Fibroblast of skin of left biceps (primary cell): ENCODE measurements at regions not wholly inside any gene's neighbourhood (a gene's known extent, or its start where the extent isn't known, plus 50 kb on each side); places are given as distances from the start of the nearest gene placed in this dataset.

ENCODE experiments used
- DNase-seq, 2 experiments: peaks; one replicate each; pipeline ENCODE4 v3.0.0-alpha.2; 2013; ENCODE audit warnings: low read depth in 2 of 2

DNA sequence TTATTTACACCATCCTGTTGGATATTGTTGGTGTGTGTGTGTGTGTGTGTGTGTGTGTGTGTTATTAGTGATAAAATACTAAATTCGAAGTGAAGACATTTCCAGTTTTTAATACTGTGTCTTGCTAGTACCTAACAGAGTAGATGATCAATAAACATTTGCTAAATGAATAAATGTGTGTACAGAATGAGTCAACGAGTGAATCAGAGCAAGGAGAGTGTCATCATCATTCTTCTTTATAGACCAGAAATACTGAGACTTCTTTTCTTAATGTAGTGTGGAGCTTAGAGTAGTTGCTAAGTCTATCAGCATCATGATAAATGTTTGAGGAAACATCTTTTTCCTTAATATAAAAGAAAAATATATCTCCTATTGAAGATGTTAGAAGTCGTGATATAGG lies 169.7 kb upstream of the SATB2 start:
- no peak for DNase-seq

DNA sequence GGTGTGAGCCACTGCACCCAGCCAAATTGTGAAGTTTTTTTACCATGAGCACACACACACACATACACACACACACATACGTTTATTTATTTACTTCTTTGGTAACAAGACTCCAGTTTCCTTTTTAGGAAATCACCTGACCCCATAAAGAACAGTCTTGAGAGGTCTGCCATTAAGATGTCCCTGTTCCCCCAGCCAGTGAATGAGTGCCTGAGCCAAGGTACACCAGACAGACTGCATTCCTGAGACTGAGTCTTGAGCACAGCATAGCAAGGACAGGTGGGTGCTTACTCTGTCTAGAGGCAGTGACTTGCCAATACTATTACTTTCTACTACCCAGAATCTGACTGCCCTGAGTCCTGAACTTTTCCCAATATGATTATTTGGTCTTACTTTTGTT lies 167.2 kb upstream of the SATB2 start:
- DNase-seq: no peak

DNA sequence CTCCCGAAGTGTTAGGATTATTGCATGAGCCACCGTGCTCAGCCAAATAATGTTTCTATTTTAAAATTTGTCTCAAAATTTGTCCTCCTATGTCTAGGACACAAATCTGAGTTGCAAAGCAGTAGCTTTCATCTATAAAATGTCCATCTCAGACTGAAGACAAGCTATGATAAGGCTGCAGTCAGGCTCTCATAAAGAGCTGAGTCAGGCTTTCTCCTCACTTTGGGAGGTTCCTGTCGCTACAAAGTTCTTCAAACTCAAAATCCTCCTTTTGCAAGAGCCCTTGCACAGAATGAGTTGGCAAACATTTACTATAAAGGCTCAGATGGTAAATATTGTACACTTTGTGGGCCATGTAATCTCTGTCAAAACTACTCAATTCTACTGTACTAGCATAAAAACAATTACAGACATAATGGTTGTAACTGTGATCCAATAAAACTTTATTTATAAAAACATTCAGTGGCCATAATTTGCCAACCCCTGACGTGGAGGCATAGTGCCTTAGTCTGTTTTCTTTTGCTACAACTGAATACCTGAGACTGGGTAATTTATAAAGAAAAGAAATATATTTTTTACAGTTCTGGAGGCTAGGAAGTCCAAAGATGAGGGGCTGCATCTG lies 154.9 kb upstream of the SATB2 start:
- DNase-seq: no peak

DNA sequence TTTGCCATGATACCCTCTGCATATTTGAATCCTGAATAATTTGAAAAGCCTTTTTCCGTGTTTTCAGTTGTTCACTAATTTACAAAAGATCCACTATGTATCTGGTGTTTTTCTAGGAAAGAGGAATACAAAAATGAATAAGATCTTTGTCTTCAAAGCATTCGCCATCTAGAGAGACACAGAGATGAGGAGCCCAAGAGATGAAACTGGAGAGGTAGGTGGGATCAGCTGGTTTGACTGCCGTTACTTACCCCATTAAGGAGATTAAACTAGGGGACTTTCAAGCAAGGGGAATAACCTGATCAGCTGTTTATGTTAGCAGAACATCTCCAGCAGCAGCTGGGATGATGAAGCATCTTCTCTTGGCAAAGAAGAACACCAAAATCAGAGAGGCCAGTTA lies 150.2 kb upstream of the SATB2 start:
- no peak for DNase-seq

DNA sequence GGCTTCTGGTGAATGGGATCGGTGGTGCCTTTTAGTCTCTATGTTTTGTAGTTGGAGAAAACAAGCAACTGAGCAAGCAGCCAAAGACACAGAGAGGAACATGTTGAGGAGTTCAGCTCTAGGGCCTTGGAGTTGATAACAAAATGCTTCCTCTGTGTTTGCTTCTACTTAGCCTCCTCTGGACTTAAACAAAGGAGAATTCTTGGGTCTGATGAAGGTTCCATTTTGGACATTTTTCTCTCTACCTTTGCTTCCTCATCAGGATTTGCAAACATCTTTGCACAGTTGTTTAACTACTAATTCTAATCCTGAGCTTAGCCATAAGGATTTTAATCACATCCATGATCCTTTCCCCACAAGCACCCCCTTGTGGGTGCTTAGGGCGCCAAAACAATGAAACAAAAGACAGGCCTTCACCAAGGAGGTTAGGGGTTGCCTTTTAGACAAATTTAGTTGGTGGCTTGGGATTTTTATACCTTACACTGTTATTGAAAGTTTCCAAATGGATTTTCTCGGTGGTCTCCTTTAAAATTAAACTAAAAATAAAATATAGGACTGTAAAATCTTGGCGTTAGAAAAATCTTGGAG lies 148.5 kb upstream of the SATB2 start:
- DNase-seq: no peak

DNA sequence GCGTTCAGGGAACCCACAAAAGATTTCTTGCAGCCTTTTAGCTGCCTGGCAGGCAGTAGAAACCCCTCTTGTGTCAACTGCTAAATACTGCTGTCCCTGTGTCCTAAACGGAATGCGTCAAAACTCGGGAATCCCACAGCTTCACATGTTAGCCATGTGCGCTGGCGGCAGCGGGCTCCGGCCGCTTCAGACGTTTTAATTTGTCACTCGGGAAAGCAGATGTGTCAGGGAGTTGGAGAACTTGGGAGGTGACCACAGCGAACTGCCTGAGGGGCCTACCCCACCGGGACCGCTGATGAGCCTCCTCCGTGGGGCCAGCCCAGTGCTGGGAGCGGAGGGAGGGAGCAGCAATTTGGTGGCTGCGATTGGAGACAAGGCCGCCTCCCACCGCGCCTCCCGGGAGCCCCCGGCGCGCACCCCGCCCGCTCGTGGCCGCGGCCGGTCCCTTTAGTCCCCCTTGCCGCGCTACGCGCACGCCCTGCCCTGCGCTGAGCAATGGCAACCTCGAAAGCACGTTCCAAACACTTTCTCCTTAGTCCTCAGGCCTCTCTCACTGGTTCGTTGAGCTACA lies 146.1 kb upstream of the SATB2 start:
- DNase-seq: no peak

DNA sequence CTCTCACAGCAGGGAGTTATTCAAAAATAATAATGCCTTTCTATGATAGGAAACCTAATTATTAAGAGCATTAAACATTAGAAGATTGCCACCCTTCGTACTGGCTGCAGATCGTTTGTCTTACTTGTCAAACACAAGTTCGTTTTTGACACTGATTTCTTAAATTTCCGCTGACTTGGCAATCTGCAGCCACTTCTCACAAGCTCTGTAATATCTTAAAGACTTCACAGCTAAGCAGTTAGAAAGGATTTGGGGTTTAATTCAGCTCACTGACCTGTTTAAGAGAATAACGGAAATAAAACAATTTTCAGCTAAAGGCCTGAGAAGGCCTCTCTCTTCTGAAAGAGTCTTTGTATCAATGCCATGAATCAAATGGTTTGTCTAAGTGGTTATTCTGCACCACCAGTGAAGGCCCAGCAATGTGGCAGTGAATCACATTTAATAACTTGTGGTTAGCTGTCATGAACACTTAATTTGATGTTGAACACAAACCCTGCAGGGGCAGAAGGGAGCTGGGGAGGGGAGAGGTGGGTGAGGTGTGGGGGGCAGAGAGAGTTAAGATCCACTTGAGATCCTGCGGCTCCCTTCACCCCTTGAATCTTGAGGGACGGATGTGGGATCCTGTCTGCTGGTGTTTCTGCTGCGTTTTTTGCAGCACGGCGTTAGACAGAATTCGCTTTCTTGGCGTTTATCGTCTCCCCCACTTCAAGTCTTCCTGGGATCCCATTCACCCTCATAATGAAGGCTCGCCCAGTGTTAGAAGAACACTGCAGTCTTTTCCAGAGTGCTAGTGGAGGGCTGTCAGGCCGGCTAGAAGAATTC lies 145.4 kb upstream of the SATB2 start:
- no peak for DNase-seq

DNA sequence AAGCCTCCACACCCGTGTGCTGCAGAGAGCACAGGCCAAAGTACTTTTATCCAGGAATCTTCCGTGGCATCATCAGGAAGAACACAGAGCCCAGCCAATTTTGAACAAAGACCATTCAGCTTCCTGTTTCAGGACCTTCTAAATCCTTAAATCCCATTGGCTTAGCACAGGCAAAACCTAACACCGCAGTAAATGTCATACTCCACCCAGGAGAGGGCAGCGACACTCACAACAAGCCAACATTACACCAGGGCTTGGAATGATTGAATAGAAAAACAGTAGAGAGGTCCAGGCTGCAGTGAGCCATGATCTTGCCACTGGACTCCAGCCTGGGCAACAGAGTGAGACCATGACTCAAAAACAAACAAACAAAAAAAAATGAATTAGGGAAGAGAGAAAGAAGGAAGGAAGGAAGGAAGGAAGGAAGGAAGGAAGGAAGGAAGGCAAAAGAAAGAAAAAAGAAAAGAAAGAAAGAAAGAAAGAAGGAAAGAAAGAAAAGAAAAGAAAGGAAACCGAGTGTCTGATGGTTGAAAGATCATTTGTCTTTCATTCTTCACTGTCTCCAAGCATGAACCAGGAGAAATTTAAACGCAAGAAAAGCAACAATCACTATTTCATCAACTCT lies 144.6 kb upstream of the SATB2 start:
- DNase-seq: no peak

DNA sequence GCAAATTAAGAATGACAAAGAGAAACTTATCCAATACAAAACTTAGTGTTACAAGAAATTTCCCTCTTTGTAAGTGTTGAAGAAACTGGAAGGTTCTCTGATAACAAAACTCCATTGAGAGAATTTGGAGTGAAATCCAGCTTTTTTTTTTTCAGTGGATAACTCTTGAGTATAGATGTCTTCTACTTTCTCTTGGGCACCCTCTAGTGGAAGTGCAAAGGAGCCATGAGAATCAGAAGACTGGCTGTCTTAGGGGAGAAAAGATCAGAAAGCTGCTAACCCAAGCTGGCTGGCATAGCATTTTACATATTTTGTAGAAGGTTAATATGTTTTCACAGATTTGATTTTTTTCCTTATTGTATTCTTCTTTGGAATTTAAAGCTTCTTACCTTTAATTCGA lies 138.8 kb upstream of the SATB2 start:
- DNase-seq: no peak

DNA sequence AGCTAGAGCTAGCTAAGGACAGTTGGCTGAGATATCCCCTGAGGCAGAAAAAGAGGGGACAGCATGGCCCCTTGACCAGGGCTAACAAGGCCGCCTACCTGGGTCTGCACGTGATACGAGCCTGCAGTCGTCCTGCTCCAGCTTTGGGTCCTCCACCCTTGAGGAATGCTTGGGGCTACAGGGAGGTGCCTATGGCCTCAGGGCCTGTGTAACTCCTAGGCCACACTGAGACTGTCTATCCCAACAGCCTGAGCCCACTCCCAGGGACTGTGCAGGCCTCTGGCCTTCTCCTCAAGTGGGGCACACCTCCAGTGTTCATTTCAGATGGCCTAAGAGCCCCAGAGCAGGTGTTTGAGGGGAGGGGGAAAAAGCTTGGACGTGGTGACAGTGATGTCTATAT lies 136.7 kb upstream of the SATB2 start:
- DNase-seq: no peak

DNA sequence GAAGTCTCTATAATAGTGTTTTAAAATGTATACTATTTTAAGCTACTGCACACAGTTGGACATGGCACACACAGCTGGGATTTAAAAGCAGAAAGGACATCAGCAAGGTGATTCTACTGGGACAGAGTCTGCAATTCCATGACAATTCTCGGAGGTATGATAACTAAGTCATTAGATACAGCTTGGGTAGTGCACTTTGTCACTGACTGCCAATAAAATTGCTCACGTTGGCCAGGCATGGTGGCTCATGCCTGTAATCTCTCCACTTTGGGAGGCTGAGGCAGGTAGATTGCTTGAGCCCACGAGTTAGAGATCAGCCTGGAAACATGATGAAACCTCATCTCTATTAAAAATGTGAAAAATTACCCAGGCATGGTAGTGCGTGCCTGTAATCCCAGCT lies 134.1 kb upstream of the SATB2 start:
- DNase-seq: no peak

DNA sequence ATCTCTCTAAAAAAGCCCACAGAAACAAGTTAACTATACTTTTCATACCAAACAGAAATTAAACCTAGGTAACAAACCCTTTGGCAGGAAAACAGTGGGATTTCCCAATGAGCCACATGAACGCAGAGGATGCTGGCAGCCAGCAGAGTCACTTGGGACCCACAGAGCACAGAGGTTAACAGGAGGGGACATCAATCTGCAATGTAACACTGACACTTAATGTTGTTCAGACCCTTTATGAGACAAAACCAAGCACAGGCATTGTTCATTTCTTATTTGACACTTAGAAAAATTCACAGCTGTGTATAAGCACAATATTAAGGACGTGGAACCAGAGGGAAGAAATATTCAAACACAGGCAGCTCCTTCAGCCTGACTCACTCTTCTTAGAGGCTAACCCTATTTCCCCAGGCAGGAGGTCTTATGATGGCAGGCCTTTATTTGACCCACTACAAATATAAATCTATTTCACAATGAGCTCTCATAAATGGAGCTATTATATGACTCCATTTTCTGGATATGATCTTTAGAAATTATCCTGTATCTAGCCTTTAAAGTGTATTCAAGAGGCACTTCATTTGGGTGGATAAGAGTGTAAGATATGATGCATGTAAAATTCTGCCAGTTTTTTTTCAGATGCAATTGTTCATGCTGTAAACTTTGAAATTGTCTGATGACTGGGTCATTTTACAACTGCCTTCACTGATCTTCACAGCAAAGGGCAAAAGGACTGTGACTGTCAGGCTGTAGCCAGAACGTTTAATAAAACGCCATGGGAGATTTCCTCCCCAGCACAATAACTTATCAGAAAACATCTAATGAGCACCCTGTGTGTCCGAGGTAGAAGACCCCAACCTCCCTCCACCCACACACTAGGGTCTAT lies 132.8 kb upstream of the SATB2 start:
- DNase-seq: no peak

DNA sequence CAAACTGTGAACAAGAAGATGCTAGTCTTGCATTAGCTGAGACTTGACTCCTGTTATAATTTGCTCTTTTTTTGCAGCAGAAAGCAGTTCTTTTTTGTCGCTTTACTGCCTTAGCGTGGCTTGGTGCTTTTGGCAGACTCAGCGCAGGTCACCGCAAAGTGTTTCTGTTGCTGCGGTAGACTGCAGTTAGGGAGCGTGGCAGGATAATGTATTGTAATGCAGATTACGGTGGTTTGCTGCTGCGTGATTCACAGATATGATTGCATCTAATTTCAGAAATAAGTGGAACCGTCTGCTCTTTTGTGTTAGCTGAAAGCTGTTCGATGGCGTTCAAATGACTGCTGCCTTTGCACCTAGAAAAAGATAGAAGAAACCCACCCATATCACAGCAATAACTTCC lies 131.6 kb upstream of the SATB2 start:
- DNase-seq: no peak

DNA sequence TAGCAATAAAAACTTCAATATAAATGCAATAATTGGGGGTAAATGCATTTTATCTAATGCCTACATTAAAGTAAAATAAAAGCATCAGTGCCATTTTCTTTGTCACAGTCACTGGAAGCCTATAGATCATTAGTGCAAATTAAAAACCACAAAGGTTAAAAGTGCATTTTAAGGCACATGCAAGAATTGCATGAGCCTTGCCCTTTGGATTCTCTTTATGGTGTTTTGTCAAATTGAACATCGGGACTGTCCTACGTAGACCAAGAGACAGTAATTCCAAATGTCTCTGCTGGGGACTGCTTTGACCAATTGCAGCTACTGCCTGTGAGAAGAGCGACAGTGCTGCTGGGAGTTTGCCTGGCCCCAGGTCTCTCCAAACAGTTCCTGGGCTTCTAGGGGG lies 130.3 kb upstream of the SATB2 start:
- no peak for DNase-seq

DNA sequence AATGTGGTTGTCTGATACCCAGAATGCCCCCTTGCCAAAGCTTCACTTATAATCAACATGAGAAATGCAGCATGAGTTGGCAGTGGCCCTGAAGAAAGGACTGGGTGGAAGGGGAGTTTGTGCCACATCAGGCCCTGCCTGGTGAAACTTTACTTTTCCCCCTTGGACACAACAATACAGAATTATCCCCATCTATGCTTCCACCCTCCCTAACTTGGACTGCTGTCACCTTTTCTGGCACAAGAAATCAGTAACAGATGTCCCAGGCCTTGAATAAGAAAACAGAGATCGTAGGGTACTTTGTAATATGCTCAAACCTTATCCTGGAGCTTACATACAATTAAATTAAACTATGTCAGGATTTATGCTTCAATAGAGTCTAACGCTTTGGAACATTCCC lies 128.9 kb upstream of the SATB2 start:
- no peak for DNase-seq

DNA sequence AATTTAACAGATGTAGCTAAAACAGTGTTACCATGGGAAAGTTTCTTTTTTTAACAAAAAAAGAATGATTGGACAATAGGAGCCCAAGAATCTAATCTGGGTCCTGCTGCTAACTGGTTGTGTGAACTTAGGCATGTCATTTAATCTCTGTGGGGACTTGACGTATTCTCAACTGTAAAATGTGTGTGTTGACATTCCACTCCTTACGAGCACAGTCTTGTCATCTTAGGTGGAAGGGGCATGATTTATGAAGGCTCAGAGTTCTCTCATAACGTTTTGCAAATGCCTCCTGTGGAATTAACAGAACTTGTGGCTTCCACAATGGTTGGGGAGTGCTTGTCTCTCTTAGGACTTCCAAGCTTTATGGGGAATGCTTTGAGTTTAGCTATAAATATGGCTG lies 125.9 kb upstream of the SATB2 start:
- DNase-seq: no peak

DNA sequence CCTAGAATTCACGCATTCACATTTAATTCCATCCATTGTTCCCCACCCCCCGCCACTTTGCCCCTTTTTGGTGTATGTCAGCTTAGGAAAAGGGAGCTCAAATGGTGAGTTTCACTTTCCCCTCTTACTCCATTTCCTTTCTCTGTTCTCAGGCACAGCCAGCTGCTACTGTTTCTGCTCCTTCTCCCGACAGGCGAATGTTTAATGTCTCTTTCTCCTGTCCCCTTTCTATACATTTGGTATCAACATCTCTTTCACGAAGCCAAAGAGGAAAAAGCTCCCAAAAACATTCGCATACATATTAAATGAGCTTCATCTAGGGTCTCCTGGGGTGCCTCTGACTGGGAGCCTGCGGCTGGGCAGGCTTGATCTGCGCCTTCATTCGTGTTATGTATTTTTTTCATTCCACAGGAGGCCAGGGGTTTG lies 124.2 kb upstream of the SATB2 start:
- no peak for DNase-seq

DNA sequence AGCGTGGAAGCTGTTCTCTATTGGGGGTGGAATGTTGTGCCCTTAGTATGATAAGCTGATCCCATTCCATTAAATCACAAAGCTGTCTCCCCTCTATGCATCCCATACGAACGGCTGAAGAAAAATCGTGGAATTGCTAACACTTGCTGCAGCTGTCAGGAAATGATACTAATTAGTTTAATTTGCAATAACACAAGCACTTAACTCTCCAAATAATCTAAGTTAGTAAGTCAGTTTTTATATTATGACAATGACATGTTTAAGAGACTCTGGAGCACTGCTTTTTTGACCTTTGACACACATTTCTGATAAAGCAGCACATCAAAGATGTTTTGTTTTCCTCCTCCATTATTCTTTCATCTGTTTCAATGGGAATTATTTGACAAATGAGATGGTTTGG lies 123.7 kb upstream of the SATB2 start:
- DNase-seq: no peak

DNA sequence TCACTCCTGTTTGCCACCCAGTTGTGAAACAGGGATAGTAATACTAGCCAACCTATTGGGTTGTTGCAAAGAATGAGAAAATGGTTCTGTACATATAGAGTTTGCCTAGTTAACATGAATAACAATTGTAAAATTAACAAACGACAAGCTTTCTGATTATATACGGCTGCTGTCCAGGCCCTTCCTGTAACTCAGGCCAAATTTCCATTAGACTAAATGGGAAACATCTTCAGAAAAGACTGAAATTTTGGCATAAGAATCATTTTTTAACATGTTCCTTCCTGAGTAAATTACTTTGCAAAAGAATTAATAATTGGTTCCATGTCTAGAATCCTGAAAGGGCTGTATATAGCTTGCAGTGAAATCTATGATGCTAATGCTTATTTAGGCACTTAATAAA lies 117.7 kb upstream of the SATB2 start:
- no peak for DNase-seq

DNA sequence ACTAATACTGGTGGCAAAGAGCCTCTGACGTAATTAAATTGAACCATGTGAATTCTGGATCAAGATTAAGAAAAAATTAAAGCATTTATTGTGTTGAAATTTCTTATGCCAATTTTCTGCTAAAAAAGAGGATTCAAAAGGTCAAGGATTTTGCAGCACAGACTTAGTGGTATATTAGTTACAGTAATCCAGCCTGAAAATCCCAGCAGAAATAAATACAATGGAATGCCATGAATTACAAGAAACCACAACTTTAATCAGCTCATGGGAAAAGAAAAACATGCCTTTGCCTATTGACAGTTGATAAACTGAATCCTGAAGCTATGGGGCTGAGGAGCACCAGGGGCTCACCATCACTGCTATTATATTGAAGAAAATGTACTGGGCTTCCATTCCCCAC lies 114.8 kb upstream of the SATB2 start:
- DNase-seq: no peak

DNA sequence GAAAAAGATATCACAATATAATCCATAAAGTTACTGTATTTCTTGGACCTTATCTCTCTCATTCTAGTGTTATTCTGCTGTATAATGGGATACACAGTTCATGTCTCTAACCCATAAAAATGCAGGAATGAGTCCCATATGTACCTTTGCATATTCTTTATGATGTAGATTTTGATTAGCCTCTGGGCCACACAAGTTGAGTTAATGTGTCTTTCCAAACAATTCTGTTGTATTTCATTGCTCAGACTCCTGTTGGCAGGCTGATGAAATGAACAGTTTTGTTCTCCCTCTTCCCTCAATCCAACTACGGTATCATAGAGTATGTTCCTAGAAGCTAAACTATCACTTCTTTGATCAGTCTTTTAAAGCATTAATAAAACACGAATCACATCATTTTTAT lies 113.2 kb upstream of the SATB2 start:
- DNase-seq: no peak

DNA sequence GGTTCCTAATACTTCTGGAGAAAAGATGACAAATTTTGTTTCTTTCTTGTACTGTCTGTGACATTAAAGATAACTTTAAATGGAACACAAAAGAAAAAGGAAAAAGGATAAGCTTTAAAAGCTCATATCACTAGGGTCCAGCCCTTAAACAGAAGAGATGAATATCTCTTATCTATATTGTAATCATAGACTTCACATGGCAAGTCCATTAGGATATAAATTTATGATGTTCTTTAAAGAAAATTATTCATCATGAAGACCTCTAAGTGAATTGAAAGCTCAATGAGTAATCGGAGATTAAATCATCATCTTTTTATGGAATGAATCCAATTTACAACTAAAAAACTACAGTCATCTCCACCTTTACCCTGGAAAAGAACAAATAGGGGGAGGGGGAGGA lies 111.6 kb upstream of the SATB2 start:
- DNase-seq: no peak
